SK-N-SH (cell line): ENCODE measurements at regions not wholly inside any gene's neighbourhood (a gene's known extent, or its start where the extent isn't known, plus 50 kb on each side); places are given as distances from the start of the nearest gene placed in this dataset.

ENCODE experiments used
- CTCF ChIA-PET: fragments of 300-600, 350-600 bp; formaldehyde crosslinking; extraction: SDS; loops from one replicate; lab custom pipeline; 2021; lab: Yijun Ruan, JAX
- POLR2A ChIA-PET: fragments of 350-600 bp; sonication (Branson Sonifier 250); formaldehyde crosslinking; extraction: SDS; loops from one replicate; lab custom pipeline; 2020; ENCODE audit warnings: antibody characterized with exemption, inconsistent platforms; lab: Yijun Ruan, JAX
- DNase-seq: peaks from one replicate; pipeline ENCODE4 v3.0.0; 2012
- H2AFZ ChIP-seq: fragments of 200-600 bp; sonication (generic); 2 replicates; pipeline ENCODE4 v1.8.1; 2016; ENCODE audit warnings: antibody characterized with exemption, mild to moderate bottlenecking, low read depth
- H3F3A ChIP-seq: fragments of 200-600 bp; sonication (generic); replicated peaks from 2 replicates; pipeline ENCODE3; 2016; ENCODE audit warnings: antibody characterized with exemption, mild to moderate bottlenecking; ENCODE audit not compliant: insufficient read depth
- H3K27ac ChIP-seq, 2 experiments: fragments of 200-500 bp in 1 of 2; fragments of 200-600 bp in 1 of 2; sonication (Bioruptor generic) in 1 of 2; sonication (generic), shearing (Covaris generic) in 1 of 2; 2 replicates each; pipeline versions ENCODE4 v1.5.1 to v1.6.1; 2014 to 2016; ENCODE audit warnings: low read depth in 2 of 2, inconsistent platforms in 1 of 2, low read length in 1 of 2, mild to moderate bottlenecking in 1 of 2, mixed read lengths in 1 of 2
- H3K27me3 ChIP-seq: fragments of 200-600 bp; sonication (generic), shearing (Covaris generic); 2 replicates; pipeline ENCODE4 v1.6.1; 2016; ENCODE audit warnings: mixed run types; ENCODE audit not compliant: insufficient read depth
- H3K36me3 ChIP-seq, 2 experiments: fragments of 200-500 bp in 1 of 2; fragments of 200-600 bp in 1 of 2; sonication (Bioruptor generic) in 1 of 2; sonication (generic) in 1 of 2; replicated peaks in 1 of 2; 2 replicates each; pipeline versions ENCODE3 to v1.5.1; 2014 to 2016; ENCODE audit warnings: low read length in 1 of 2, mild to moderate bottlenecking in 1 of 2; ENCODE audit not compliant: insufficient read depth in 2 of 2, control insufficient read depth in 1 of 2
- H3K4me1 ChIP-seq, 2 experiments: fragments of 200-500 bp in 1 of 2; fragments of 200-600 bp in 1 of 2; sonication (Bioruptor generic) in 1 of 2; sonication (generic), shearing (Covaris generic) in 1 of 2; 2 replicates each; pipeline versions ENCODE4 v1.5.1 to v1.6.1; 2014 to 2016; ENCODE audit warnings: low read depth in 1 of 2, low read length in 1 of 2, mixed run types in 1 of 2; ENCODE audit not compliant: insufficient read depth in 2 of 2, control insufficient read depth in 1 of 2
- H3K4me2 ChIP-seq: fragments of 200-600 bp; sonication (generic), shearing (Covaris generic); 2 replicates; pipeline ENCODE4 v1.6.1; 2017; ENCODE audit warnings: mixed run types
- H3K4me3 ChIP-seq, 2 experiments: fragments of 200-500 bp in 1 of 2; fragments of 200-600 bp in 1 of 2; sonication (Bioruptor generic) in 1 of 2; sonication (generic), shearing (Covaris generic) in 1 of 2; 2 replicates each; pipeline versions ENCODE4 v1.5.1 to v1.8.1; 2014 to 2016; ENCODE audit warnings: low read depth in 2 of 2, inconsistent platforms in 1 of 2, low read length in 1 of 2, mild to moderate bottlenecking in 1 of 2, mixed read lengths in 1 of 2, moderate library complexity in 1 of 2
- H3K79me2 ChIP-seq: fragments of 200-600 bp; sonication (generic); 2 replicates; pipeline ENCODE4 v1.8.1; 2017; ENCODE audit warnings: mild to moderate bottlenecking; ENCODE audit not compliant: insufficient read depth
- H3K9ac ChIP-seq: fragments of 200-600 bp; sonication (generic); 2 replicates; pipeline ENCODE4 v1.6.1; 2017; ENCODE audit warnings: mixed run types
- H3K9me2 ChIP-seq: fragments of 200-600 bp; sonication (generic); 2 replicates; pipeline ENCODE4 v1.6.1; 2017; ENCODE audit warnings: mixed run types
- H3K9me3 ChIP-seq: fragments of 200-600 bp; sonication (generic); 2 replicates; pipeline ENCODE4 v1.6.1; 2017; ENCODE audit warnings: mixed run types, mild to moderate bottlenecking, moderate library complexity
- H4K20me1 ChIP-seq: fragments of 200-600 bp; sonication (generic); 2 replicates; pipeline ENCODE4 v1.6.1; 2017; ENCODE audit warnings: mild to moderate bottlenecking, mixed run types; ENCODE audit not compliant: insufficient read depth
- EP300 ChIP-seq, 2 experiments: IDR thresholded peaks; 2 replicates each; pipeline versions ENCODE4 v1.4.0 to v1.6.1; 2012; ENCODE audit warnings: borderline replicate concordance in 1 of 2, low read depth in 1 of 2, low read length in 1 of 2
- EZH2phosphoT487 ChIP-seq: fragments of 200-600 bp; sonication (generic); IDR thresholded peaks from 2 replicates; pipeline ENCODE4 v1.6.1; 2017; ENCODE audit warnings: low read depth, mixed run types, mild to moderate bottlenecking, antibody characterized with exemption, moderate library complexity, borderline replicate concordance
- FOXJ3 ChIP-seq: sonication (generic); formaldehyde crosslinking; IDR thresholded peaks from 2 replicates; pipeline ENCODE4 v1.5.1; 2020; ENCODE audit warnings: mild to moderate bottlenecking, missing genetic modification reagents
- FOXM1 ChIP-seq: IDR thresholded peaks from 2 replicates; pipeline ENCODE4 v1.4.0; 2012; ENCODE audit warnings: low read depth, mild to moderate bottlenecking
- GATA2 ChIP-seq: sonication (generic); formaldehyde crosslinking; IDR thresholded peaks from 2 replicates; pipeline ENCODE4 v1.5.0; 2020; ENCODE audit warnings: mild to moderate bottlenecking, missing genetic modification reagents
- JUND ChIP-seq: IDR thresholded peaks from 2 replicates; pipeline ENCODE4 v1.4.0; 2012
- MAX ChIP-seq: IDR thresholded peaks from 2 replicates; pipeline ENCODE4 v1.4.0; 2012; ENCODE audit warnings: low read depth
- MEF2A ChIP-seq: IDR thresholded peaks from 2 replicates; pipeline ENCODE4 v1.4.0; 2012; ENCODE audit warnings: low read depth, borderline replicate concordance
- MXI1 ChIP-seq: IDR thresholded peaks from 2 replicates; pipeline ENCODE4 v1.6.1; 2012; ENCODE audit warnings: mild to moderate bottlenecking, low read depth, low read length, improper control_type of control experiment
- NFIC ChIP-seq: IDR thresholded peaks from 2 replicates; pipeline ENCODE4 v1.4.0; 2012; ENCODE audit warnings: borderline replicate concordance
- NRF1 ChIP-seq: IDR thresholded peaks from 2 replicates; pipeline ENCODE4 v1.6.1; 2012; ENCODE audit warnings: low read depth, mild to moderate bottlenecking, low read length
- PBX3 ChIP-seq: IDR thresholded peaks from 2 replicates; pipeline ENCODE4; 2012
- POLR2AphosphoS5 ChIP-seq: IDR thresholded peaks from 2 replicates; pipeline ENCODE4 v1.6.1; 2012; ENCODE audit warnings: low read depth, low read length
- RFX5 ChIP-seq: IDR thresholded peaks from 2 replicates; pipeline ENCODE4 v1.6.1; 2012; ENCODE audit warnings: mild to moderate bottlenecking, improper control_type of control experiment, low read length
- TCF12 ChIP-seq: IDR thresholded peaks from 2 replicates; pipeline ENCODE4 v1.4.0; 2012
- TEAD4 ChIP-seq: IDR thresholded peaks from 2 replicates; pipeline ENCODE4 v1.4.0; 2012; ENCODE audit warnings: mild to moderate bottlenecking, borderline replicate concordance; ENCODE audit not compliant: insufficient read depth
- USF1 ChIP-seq: IDR thresholded peaks from 2 replicates; pipeline ENCODE4 v1.4.0; 2012; ENCODE audit warnings: low read depth, borderline replicate concordance
- WGBS: methylation state at CpG from one replicate; pipeline ENCODE4 v1.1.6; 2017; ENCODE audit warnings: low lambda C conversion rate; 5-methylcytosine and 5-hydroxymethylcytosine counted together
- TF ChIP-seq, protein P1 (sequence below): fragments of 150-350 bp; IDR thresholded peaks from 2 replicates; pipeline ENCODE4 v1.6.1; 2017; ENCODE audit warnings: antibody characterized with exemption, low read length, low read depth, borderline replicate concordance

- TF ChIP-seq, protein P1, sequence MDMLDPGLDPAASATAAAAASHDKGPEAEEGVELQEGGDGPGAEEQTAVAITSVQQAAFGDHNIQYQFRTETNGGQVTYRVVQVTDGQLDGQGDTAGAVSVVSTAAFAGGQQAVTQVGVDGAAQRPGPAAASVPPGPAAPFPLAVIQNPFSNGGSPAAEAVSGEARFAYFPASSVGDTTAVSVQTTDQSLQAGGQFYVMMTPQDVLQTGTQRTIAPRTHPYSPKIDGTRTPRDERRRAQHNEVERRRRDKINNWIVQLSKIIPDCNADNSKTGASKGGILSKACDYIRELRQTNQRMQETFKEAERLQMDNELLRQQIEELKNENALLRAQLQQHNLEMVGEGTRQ, result no peak
- no peak for TF ChIP-seq RFX5
- TF ChIP-seq GATA2 (CRISPR knock-in tag), result no peak
These were observed 88.1 kb upstream of the GADL1 start (continued) for GRCh38 chr3:30982416-30983075.

DNA sequence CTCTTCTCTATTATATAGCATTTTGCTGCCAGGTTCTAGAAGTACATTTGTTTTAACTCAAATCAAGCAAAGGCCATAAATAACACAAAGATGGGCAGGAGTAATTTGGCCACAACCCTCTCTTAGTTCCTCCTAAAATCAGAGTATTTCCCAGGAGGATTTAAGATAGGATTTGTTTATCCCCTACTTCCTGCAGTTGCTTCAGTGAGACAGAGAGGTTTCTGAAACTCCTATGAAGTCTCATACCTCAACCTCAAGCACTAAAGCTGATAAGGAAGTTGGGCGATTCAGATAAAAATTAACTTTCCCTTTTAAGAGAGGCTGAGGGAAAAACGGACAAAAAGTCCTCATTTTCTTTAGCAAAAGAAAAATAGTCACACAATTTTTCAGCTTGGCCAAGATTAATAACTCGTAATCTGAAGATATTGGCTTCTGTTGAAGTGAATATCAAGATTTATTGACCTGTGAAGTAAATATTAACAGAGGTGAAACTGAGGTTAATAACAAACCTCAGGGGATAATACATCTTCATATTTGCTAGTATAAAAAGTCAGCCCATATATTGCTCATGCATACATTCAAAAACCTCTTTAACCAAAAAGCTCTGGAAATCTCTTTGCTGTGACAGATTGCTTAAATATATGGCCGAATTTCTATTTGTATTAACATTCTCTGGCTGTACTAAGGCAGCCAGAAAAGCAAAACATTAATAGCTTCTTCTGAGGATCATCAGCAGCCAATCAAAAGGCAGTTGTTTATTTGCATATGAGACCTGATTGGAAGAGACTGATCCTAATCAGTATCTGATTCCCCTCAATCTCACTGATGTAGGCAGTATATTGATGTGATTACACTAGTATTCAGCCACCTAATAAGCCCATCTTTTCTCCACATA is 90.6 kb upstream of the GADL1 start:
- no peaks in the 10 kb centered on the region for H3K9me2 ChIP-seq
- ChIA-PET POLR2A (no interaction called here), CTCF (no interaction called here)
- peak overlapping the region; percentile 35; the same call in 1 of the 2 replicates for H2AFZ ChIP-seq
- no peaks in the 10 kb centered on the region for H3F3A ChIP-seq
- no peak overlapping the region for H3K9ac ChIP-seq
- TF ChIP-seq, protein P1, result no peak
- TF ChIP-seq, all 33 proteins: peak for 0
- Histone ChIP-seq H3K27ac (no peak overlapping the region), H3K4me1 (no peaks in the 10 kb centered on the region; a peak in 1 of 4 replicates), H3K9me3 (no peaks in the 10 kb centered on the region), H4K20me1 (no peaks in the 10 kb centered on the region), H3K4me2 (no peak overlapping the region), H3K27me3 (no peaks in the 10 kb centered on the region; the same call in 1 of the 2 replicates), H3K36me3 (no peaks in the 10 kb centered on the region), H3K79me2 (no peaks in the 10 kb centered on the region), H3K4me3 (no peak overlapping the region)
- DNase-seq, result no peak
- 33% methylated on average over 4 of the region's 4 CpGs for WGBS

DNA sequence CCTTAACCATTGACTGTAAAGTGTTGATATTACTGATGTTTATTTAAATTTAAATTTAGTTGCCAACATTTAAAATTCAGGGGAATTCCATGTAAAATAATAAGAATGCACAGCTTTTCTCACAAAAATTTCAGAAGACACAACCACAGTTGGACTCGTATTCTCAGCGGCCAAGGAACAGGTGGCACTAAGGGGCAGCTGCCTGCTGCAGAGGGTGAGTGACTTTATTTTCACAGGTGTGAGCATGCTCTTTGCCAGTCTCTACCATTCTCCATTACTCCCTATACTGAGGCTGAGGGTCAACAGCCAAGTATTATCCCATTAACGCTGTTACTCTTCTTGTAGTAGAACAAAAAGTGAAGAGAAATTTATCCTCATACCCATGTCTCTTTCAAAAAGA is 92.1 kb upstream of the GADL1 start:
- H4K20me1 ChIP-seq, result no peaks in the 10 kb centered on the region
- no peak overlapping the region for H3K27ac ChIP-seq
- no peaks in the 10 kb centered on the region for H3K36me3 ChIP-seq
- no peaks in the 10 kb centered on the region for H3F3A ChIP-seq
- ChIA-PET CTCF (no interaction called here), POLR2A (no interaction called here)
- no peak overlapping the region for H3K9ac ChIP-seq
- H3K9me3 ChIP-seq, result no peaks in the 10 kb centered on the region
- no peaks in the 10 kb centered on the region; the same call in 1 of the 2 replicates for H3K27me3 ChIP-seq
- DNase-seq, result no peak
- H3K79me2 ChIP-seq, result no peaks in the 10 kb centered on the region
- no peak overlapping the region for H2AFZ ChIP-seq
- H3K9me2 ChIP-seq, result no peaks in the 10 kb centered on the region
- no peaks in the 10 kb centered on the region; a peak in 1 of 4 replicates for H3K4me1 ChIP-seq
- H3K4me2 ChIP-seq, result no peak overlapping the region
- no peak overlapping the region for H3K4me3 ChIP-seq
- WGBS, result 94% methylated on average over 3 of the region's 3 CpGs
- TF ChIP-seq MXI1 (no peak), PBX3 (no peak), POLR2AphosphoS5 (no peak), NRF1 (no peak), MAX (no peak), EZH2phosphoT487 (no peak), TEAD4 (no peak), JUND (no peak), FOXM1 (no peak), GATA2 (CRISPR knock-in tag) (no peak), USF1 (no peak), FOXJ3 (CRISPR knock-in tag) (no peak), EP300 (IDR thresholded peaks at IDR 0.05; ENCODE audit: borderline replicate concordance in 1 of 2, low read depth in 1 of 2, low read length in 1 of 2) (no peak), NFIC (no peak), MEF2A (no peak), TCF12 (no peak)
- TF ChIP-seq, protein P1, result no peak
